GM21528 (cell line): ENCODE measurements at regions not wholly inside any gene's neighbourhood (a gene's known extent, or its start where the extent isn't known, plus 50 kb on each side); places are given as distances from the start of the nearest gene placed in this dataset.
"Not testable (repeated sequence)": the region's sequence is repeated elsewhere in the genome, so short reads cannot be mapped to it uniquely, and the experiment has no call there.

ENCODE experiments used
- ATAC-seq: cut with Tn5 transposase; IDR thresholded peaks from one replicate; pipeline ENCODE4 v1.9.1; 2021; ENCODE audit warnings: mild to moderate bottlenecking, moderate library complexity; ENCODE audit not compliant: unreplicated experiment, low FRiP score

DNA sequence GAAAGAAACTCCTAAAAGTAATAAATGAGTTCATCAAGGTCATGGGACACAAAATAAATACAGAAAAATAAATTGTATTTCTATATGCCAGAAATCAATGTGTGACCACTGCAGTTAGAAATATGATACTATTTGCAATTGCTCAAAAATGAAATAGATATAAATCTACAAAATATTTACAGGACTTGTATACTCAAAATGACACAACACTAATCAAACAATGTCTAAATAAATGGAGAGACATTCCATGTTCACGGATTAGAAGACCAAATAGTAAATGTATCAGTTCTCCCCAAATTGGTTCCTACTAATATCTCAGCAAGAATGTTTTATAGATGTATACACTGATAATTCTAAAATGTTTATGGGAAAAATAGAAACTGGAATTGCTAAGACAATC is 345.3 kb downstream of the NR2F1-AS1 start:
- no peak for ATAC-seq

DNA sequence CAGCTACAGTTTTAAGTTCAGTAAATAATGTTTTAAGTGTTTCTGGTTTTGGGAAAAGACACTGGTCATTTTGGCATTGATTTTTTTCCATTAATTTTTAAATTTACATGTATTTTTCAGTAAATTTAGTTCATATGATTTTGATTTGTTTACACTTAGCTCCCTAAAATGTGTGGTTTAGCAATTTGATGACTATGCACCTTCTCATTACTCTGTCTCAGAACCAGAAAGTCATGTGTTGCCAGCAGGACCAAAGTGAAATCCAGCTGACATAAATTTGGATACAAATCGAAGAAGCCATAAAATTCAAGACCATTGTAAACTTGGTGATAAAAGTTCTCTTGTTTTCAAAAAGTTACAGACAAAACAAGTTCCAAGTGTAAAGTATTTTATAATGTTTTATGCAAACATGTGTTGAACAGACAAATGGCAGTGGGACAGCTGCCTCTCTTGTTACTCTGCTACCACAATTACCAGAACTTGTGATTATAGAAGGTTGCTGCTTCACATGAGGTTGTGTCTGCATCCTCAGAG is 354.8 kb downstream of the NR2F1-AS1 start:
- no peak for ATAC-seq

DNA sequence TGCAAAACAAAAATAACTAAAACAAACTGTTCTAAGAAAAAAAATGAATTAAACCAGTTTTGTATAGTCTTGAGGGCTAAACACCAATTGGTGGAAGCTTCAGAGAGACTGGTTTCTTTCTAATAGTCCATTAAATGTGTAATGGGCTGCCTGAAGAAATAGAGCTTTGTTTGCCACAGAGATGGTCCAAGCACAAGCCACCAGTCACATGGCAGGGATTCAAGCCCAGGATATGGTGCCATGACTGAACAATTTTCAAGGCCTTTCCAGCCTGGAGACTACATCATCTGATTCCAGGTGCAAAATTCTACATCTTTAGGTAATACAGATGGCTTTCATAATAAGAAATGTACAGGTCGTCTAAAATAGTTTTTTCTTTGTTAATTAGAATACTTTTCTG is 355.3 kb downstream of the NR2F1-AS1 start:
- ATAC-seq: no peak

DNA sequence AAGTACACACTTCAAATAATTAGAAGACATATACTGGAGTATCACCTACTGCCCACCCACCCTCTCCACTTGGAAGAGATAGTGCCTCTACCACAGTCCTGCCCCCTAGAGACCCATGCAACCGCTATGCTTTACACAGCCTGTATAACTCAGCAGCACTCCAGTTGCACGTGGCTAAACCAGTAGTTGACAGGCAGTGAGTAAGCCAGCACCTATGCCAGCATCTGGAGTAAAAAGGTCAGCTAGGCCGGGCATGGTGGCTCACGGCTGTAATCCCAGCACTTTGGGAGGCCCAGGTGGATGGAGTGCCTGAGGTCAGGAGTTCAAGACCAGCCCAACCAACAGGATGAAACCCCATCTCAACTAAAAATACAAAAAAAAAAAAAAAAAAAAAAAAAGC is 356.4 kb downstream of the NR2F1-AS1 start:
- no peak for ATAC-seq

DNA sequence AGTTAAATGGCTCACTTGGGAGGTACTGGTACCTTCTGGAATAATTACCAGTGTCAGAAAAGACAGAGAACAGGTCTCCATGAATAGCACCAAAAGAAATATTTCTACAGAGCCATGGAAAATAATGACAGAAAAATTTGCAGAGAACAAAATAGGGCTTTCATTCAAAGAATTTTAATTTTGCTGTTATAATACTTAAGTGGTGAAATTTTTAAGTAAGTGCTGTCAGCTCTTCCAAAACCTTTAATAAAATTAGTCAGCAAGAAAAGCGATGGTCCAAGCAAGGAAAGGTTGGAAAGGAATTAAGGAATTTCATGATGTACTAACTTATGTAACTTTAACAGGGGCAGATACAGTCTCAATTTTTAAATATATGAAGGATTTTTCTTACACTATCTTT is 359.2 kb downstream of the NR2F1-AS1 start:
- ATAC-seq: no peak

DNA sequence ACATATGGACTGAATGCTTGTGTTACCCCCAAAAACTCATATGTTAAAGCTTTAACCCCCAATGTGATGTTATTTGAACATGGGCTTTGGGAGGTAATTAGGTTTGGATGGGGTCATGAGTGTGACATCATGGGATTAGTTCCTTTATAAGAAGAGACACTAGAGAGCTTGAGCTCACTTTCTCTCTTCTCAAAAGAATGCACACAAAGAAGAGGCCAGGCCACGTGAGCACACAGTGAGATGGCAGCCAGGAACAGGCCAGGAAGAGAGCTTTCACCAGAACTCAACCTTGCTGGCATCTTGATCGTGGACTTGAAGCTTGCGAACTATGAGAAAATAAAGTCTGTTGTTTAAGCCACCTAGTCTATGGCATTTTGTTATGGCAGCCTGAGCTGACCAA is 360.6 kb downstream of the NR2F1-AS1 start:
- ATAC-seq: no peak

DNA sequence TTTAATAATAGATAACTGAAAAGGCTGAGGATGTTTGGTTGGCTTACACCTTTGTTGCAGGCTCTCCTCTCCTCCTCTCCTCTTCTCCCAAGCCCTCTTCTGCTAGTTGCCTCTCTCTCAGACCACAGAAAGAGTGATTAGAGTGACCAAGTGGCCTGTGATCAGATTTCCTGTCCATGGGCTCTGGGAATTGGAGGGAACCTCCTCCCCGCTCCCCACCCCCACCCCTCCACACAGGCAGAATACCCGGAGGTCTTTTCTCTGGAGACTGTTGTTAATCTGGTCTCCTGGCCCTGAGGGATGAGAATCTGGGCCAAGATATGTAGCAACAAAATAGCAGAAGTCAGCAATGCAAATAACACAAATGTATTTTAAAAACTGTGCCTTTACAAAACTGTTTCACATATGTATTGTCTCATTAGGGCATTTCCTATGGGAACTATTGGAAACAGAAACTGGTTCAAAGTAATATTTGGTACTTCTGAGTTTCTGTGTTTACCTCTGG is 361.3 kb downstream of the NR2F1-AS1 start:
- ATAC-seq: no peak

DNA sequence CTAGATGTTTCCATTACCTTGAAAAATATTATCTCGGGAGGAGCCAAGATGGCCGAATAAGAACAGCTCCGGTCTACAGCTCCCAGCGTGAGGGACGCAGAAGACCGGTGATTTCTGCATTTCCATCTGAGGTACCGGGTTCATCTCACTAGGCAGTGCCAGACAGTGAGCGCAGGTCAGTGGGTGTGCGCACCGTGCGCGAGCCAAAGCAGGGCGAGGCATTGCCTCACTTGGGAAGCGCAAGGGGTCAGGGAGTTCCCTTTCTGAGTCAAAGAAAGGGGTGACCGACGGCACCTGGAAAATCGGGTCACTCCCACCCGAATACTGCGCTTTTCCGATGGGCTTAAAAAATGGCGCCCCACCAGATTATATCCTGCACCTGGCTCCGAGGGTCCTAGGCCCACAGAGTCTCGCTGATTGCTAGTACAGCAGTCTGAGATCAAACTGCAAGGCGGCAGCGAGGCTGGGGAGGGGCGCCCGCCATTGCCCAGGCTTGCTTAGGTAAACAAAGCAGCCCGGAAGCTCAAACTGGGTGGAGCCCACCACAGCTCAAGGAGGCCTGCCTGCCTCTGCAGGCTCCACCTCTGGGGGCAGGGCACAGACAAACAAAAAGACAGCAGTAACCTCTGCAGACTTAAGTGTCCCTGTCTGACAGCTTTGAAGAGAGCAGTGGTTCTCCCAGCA is 367.8 kb downstream of the NR2F1-AS1 start:
- not testable (repeated sequence) for ATAC-seq

DNA sequence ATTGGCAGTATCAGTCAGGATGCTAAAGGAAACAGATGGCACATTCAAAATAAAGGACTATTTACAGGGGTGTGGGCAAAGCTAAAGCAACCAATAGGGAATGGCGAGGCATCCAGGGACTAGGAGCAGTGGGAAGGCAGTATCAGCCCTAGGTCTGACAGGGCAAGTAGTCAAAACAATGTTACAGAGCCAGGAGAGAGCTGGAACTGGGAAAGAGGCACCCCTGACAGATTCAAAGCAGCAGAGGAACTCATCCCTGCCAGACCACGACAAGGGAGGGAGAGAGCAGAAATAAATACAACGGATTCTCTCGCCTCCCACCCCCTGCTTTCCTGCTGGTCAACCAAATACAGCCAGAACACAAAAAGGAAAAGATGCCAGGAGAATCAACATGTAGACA is 371.5 kb downstream of the NR2F1-AS1 start:
- no peak for ATAC-seq

DNA sequence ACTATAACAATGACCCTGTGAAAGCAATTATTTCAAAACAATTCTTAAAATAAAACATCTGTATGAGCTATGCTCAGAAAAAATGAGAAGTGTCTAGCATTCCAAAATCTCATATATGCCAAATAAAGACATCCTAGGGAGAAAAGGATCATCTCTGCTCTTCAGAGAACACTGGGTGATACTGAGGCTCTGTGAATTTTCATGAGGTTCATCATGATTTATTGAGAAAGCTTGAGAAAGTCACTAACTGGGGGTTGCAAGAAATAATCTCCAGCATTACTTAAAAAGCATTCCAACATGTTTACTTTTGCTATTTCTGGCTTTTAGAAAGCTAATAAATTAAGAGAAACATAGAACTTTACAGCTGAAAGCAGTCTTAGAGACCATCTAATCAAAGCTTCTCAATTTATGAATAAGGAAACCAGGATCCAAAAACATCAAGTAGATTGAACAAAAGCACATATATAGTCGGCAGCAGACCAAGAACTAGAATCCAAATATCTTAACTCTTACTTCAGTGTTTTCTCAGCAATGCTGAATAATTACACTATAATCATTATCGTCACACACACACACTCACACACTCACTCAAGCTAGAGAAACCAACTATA is 372.8 kb downstream of the NR2F1-AS1 start:
- no peak for ATAC-seq

DNA sequence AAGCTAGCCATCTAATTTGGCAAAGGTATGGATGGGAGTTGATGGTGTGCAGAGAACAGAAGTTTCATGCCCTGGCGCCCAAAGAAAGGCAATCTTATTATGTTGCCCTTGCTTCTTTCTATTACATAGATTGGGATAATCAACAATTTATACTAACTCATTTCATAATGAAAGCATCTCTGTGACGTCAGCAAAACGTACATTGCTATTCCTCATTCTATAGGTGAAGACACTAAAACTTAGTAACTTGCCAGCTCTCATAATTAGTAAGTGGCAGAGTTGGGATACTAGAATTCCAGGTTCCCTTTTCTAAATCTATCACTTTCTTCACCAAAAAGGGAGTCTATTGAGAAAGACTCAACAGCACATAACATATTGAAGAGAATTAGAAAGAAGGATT is 374.8 kb downstream of the NR2F1-AS1 start:
- no peak for ATAC-seq

DNA sequence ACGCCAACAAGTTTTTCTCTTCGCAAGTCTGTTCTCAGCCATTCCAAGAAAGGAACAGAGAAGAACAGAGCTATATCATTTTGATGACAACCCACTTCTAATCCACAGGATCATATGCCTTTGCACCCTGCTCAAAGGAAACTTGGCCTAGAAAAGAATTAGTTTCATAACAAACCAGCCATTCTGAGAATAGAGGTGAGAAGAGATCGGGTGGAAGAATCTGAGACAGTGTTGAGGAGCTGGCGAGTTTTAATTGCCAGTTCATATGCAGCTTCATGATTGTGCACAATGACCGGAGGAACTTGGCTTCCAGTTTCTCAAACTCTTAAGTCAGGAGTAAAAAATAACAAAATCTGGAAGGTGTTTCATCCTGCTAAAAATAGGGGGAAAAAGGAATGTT is 380.0 kb downstream of the NR2F1-AS1 start:
- no peak for ATAC-seq

DNA sequence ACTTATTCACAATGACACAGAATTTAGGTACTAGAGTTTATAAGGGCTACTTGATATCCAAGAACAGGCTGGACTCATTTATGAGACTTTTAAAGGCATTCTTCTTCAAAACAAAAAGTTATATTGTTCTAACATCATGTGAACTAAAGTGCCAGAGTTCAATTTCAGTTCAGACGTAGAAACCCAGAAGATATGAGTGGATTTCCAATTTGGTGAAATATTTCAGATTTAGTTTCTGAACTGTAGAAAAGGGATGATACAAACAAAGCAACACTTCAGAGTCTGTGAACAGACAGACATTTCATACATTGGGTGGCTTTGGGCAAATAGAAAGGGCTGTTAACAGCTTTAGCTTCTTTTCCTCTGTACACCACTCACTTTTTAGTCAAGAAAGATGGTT is 384.0 kb downstream of the NR2F1-AS1 start:
- no peak for ATAC-seq

DNA sequence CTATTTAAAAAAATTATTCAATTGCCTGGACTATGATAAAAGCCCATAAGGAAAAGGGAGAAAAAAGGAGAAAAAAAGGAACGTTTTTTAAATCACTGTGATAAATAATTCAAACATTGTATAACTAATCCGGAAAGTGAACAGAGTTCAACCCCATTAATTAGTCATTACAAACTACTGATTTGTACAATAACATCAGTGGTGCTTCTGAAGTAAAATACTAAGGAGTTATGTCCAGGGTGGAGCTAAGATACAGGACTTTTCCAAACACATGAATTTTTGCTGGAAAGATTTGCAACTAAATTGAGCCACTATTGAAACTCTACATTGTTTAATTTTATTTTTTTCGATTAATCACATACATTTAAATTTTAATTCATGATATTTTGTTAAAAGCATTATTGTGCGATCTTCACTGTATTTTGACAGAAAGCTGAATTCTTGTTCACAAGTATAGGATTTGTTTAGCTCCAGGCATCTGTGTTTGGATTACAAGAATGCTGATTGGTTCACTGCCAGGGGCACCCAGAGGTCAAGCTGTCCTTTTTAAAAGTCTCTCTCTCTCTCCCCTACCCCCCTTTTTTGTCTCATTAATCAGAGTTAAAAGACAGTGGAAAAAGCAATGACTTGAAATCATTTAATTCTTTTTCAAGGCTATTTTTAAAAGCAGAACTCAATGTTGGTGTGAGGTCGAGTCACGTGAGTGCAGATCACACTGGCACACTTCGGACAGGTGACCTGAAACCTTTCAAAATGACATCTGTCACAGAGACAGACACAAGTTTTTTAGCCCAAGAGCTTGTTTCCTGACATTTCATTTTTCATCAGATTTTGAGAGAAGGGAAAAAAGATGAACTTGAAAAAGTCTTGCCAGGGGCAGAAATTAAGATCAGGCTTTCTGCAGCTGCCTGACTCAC is 387.3 kb downstream of the NR2F1-AS1 start:
- no peak for ATAC-seq

DNA sequence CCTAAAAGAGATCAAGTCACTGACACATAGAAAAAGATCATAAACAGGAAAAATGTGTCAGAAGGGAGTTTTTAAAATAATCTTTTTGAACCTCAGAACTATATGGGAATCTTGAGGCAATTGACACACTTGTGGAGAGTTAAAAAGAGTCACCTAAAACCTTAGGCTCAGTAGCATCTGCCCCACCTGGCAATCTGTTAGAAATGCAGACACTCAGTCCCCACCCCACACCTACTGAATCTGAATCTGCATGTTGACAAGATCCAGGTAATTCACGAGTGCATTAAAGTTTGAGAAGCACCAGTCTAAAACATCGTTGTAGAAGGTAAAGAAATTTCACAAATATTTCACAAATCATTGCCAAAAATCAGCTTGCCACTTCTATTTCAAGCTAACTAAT is 388.3 kb downstream of the NR2F1-AS1 start:
- ATAC-seq: no peak

DNA sequence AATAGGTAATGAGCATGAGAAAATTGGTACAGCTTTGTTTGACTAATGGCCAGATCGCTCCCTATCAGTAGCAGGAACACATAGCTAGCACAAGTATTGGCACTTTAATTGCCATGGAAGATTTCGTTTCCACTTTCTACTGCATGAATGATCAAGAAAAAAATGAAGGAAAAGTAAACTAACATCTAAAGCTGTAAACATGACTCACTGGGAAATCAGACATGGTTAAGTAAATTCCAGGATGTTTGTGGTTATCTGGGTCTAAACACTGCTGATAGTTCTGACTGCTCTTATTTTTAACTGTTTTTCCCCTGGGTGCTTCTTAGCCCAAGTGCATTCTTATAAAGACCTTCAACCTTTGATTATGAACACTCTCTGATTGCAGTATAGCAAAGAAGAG is 388.9 kb downstream of the NR2F1-AS1 start:
- no peak for ATAC-seq

DNA sequence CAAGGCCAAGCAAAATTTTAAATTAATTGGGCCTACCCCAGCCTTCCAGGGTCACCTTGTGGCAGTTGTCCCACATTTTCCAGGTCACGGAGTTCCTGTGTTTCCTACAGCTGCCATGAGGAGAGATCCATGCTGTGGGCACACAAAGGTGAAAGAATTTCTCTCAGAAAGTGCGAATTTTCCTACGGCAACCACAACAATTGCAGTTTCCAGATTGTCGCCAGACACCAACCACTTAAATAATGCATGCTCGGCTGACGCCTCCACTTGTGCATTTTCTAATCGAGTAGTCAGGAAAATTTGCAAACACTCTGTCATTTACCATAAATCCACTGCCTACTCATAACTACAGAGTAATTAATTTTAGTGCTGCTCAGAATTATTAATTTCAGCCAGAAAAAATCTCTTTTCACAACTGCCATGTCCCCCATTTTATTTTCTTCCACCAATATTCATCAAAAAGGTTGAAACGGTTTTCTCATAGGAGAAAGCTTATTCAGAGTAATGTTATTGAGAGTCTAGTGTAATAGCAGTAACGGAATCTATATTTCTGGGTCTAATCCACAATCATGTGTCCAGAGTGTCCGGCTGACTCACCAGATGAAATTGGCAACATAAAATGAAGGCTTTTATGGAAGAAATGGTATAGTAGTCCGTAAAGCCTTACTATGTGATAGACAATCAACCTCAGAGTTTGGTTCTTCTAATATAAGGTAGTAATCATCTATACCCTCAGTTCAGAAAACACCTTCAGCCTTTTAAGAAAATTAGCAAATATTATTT is 389.8 kb downstream of the NR2F1-AS1 start:
- no peak for ATAC-seq

DNA sequence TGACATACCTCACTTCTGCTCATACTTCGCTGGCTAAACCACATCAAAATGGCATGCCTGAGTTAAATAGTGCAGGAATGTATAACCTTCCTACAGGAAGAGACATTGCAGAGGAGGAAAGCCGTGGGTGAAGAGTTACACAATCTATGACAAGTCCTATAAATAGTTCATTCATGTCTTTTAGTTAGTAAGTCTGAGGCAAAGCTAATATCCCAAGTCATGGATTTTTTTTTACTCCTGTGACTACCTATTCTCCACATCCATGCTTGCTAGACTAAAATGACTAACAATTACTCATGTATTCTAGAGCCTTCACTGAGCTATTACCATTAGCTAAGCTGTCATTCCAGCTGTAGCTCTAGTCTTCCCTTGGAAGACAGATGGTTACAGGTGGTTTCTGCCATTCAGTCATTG is 391.3 kb downstream of the NR2F1-AS1 start:
- ATAC-seq: no peak

DNA sequence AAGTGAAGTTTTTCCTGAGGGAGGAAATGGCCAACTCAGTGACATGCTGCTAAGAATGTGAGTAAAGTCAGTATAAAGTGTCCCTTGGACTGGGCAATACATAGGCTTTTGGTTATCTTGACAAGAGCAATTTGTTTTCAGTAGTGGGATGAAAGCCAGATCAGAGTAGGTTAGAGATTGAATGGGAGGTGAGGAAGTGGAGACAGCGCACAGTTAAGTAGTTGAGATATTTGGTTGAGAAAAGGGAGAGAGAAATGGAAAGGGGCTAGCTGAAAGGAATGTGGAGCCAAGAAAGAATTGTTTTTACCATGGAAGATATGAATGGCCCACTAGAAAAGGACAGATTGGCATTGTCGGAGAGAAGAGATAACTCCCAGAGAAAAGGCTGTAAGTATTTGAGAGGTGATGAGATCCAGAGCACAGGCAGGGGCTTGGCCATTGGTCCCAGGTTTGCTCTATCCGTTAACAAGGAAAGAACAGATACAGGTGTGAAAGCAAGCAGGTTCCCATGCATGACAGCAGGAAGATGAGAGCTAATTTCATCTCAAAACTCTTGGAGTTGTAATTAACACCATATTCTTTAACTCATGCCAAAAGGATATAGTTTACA is 392.0 kb downstream of the NR2F1-AS1 start:
- no peak for ATAC-seq
